ENCODE measurements at regions not wholly inside any gene's neighbourhood (a gene's known extent, or its start where the extent isn't known, plus 50 kb on each side); places are given as distances from the start of the nearest gene placed in this dataset.

GRCh38 chr1:63122079-63122478 is 200.3 kb upstream of the FOXD3 start (continued):
- TF ChIP-seq ZNF512 (tag; IDR thresholded peaks at IDR 0.05) (no peak), TSHZ1 (CRISPR knock-in tag; IDR thresholded peaks at IDR 0.05) (no peak), PTRF (tag; IDR thresholded peaks at IDR 0.05) (no peak), ZNF263 (CRISPR knock-in tag; IDR thresholded peaks at IDR 0.05; ENCODE audit: borderline replicate concordance) (no peak), OTX1 (CRISPR knock-in tag; IDR thresholded peaks at IDR 0.05) (no peak), THRB (CRISPR knock-in tag; conservative IDR thresholded peaks at IDR 0.05) (no peak), SMAD2 (IDR thresholded peaks at IDR 0.05; ENCODE audit: low read depth, low read length) (no peak), PBX2 (CRISPR knock-in tag; IDR thresholded peaks at IDR 0.05; ENCODE audit: low read depth) (no peak), PBX2 (tag; conservative IDR thresholded peaks at IDR 0.05; ENCODE audit: low read depth) (peak; percentile 99), BHLHE40 (IDR thresholded peaks at IDR 0.05; ENCODE audit: low read length) (no peak), RBM14 (IDR thresholded peaks at IDR 0.05; ENCODE audit: borderline replicate concordance, insufficient read depth, low read depth, low read length) (no peak), PCBP1 (IDR thresholded peaks at IDR 0.05; ENCODE audit: low read depth, low read length, poor library complexity, severe bottlenecking) (no peak), GATA2 (CRISPR knock-in tag; IDR thresholded peaks at IDR 0.05) (peak; percentile 45; the same call in 1 of the 2 replicates)

Measured in K562 (cell line).